Bronchial epithelial cell (primary cell): ENCODE measurements at regions not wholly inside any gene's neighbourhood (a gene's known extent, or its start where the extent isn't known, plus 50 kb on each side); places are given as distances from the start of the nearest gene placed in this dataset.

Experiments
- DNase-seq: peaks from one replicate; pipeline ENCODE4 v3.0.0-alpha.2; 2010; ENCODE audit warnings: low read depth
- FAIRE-seq: peaks from 2 replicates; lab custom pipeline; 2011; peaks lifted over from hg19 to GRCh38; lab: Jason Lieb, UNC
- H3K27me3 ChIP-seq: 2 replicates; pipeline ENCODE4 v1.5.1; 2011; ENCODE audit warnings: low read length; ENCODE audit not compliant: control insufficient read depth, insufficient read depth
- H3K36me3 ChIP-seq: 2 replicates; pipeline ENCODE4 v1.5.1; 2011; ENCODE audit warnings: low read length; ENCODE audit not compliant: control insufficient read depth, insufficient read depth
- H3K4me3 ChIP-seq: 2 replicates; pipeline ENCODE4 v1.5.1; 2011; ENCODE audit warnings: mild to moderate bottlenecking, low read depth, low read length, control low read depth
- CTCF ChIP-seq: IDR thresholded peaks from 2 replicates; pipeline ENCODE4 v1.5.1; 2011; ENCODE audit warnings: mild to moderate bottlenecking, moderate library complexity, low read length, control low read depth, inconsistent platforms; ENCODE audit not compliant: insufficient read depth, severe bottlenecking

GRCh38 chr9:28443461-28443860 is 870.2 kb upstream of the C9orf72 start:
- no peak for TF ChIP-seq CTCF
- Histone ChIP-seq H3K27me3 (no peaks in the 10 kb centered on the region), H3K36me3 (no peaks in the 10 kb centered on the region), H3K4me3 (no peak overlapping the region)
- DNase-seq (no peak), FAIRE-seq (no peak)

- no peak for FAIRE-seq
- no peaks in the 10 kb centered on the region for H3K36me3 ChIP-seq
- H3K27me3 ChIP-seq = no peaks in the 10 kb centered on the region
- no peak overlapping the region for H3K4me3 ChIP-seq
- TF ChIP-seq CTCF = no peak
- no peak for DNase-seq
Measured at GRCh38 chr9:28444637-28445036, 871.4 kb upstream of the C9orf72 start.

- no peak overlapping the region for H3K4me3 ChIP-seq
- peak; percentile 36 for DNase-seq
- H3K36me3 ChIP-seq = no peaks in the 10 kb centered on the region
- TF ChIP-seq CTCF = no peak
- H3K27me3 ChIP-seq = no peaks in the 10 kb centered on the region
- FAIRE-seq = no peak
Measured at GRCh38 chr9:28445211-28445610, 871.9 kb upstream of the C9orf72 start.

- DNase-seq (no peak), FAIRE-seq (no peak)
- no peaks in the 10 kb centered on the region for H3K36me3 ChIP-seq
- TF ChIP-seq CTCF = no peak
- no peaks in the 10 kb centered on the region for H3K27me3 ChIP-seq
- no peak overlapping the region for H3K4me3 ChIP-seq
Measured at GRCh38 chr9:28453918-28454317, 880.6 kb upstream of the C9orf72 start.

- FAIRE-seq (no peak), DNase-seq (no peak)
- Histone ChIP-seq H3K4me3 (no peak overlapping the region), H3K27me3 (no peaks in the 10 kb centered on the region), H3K36me3 (no peaks in the 10 kb centered on the region)
- no peak for TF ChIP-seq CTCF
Measured at GRCh38 chr9:28456861-28457260, 883.6 kb upstream of the C9orf72 start.

- FAIRE-seq = no peak
- H3K4me3 ChIP-seq = no peak overlapping the region
- no peaks in the 10 kb centered on the region for H3K36me3 ChIP-seq
- no peaks in the 10 kb centered on the region for H3K27me3 ChIP-seq
- no peak for DNase-seq
- TF ChIP-seq CTCF = no peak
Measured at GRCh38 chr9:28464481-28465216, 891.4 kb upstream of the C9orf72 start.
